Tibial nerve (tissue), 4 donors: ENCODE measurements at regions not wholly inside any gene's neighbourhood (a gene's known extent, or its start where the extent isn't known, plus 50 kb on each side); places are given as distances from the start of the nearest gene placed in this dataset.
"Not testable (repeated sequence)": the region's sequence is repeated elsewhere in the genome, so short reads cannot be mapped to it uniquely, and the experiment has no call there.

Experiments
- DNase-seq, 2 donors: peaks; one replicate each; pipeline ENCODE4 v3.0.0-alpha.2; 2019; ENCODE audit warnings: low spot score in 2 of 2
- H3K27ac ChIP-seq, 4 donors: fragments of 200-600 bp; sonication (generic) in 3 of 4; one replicate each; pipeline ENCODE4 v1.5.1; 2017 to 2019; ENCODE audit warnings: mild to moderate bottlenecking in 1 of 4
- H3K27me3 ChIP-seq, 2 donors: fragments of 200-600 bp; sonication (generic) in 1 of 2; one replicate each; pipeline versions ENCODE4 v1.5.1 to v1.6.0; 2017 to 2019
- H3K36me3 ChIP-seq, 3 donors: fragments of 200-600 bp; sonication (generic); one replicate each; pipeline ENCODE4 v1.5.1; 2018 to 2019
- H3K4me1 ChIP-seq, 4 donors: fragments of 200-600 bp; sonication (generic) in 3 of 4; one replicate each; pipeline ENCODE4 v1.5.1; 2017 to 2019
- H3K4me3 ChIP-seq, 4 donors: fragments of 200-600 bp; sonication (generic) in 3 of 4; one replicate each; pipeline ENCODE4 v1.5.1; 2017 to 2019; ENCODE audit warnings: mild to moderate bottlenecking in 1 of 4, moderate library complexity in 1 of 4
- H3K9me3 ChIP-seq, 4 donors: fragments of 200-600 bp; sonication (generic) in 3 of 4; one replicate each; pipeline ENCODE4 v1.5.1; 2017 to 2019
- EP300 ChIP-seq, 2 donors: sonication (generic); formaldehyde crosslinking; IDR thresholded peaks; one replicate each; pipeline ENCODE4 v1.6.1; 2017; ENCODE audit warnings: antibody characterized with exemption in 2 of 2, mild to moderate bottlenecking in 1 of 2
- POLR2A ChIP-seq, 2 donors: fragments of 450-650 bp; IDR thresholded peaks; one replicate each; pipeline ENCODE4 v1.6.1; 2017; ENCODE audit warnings: antibody characterized with exemption in 2 of 2, mild to moderate bottlenecking in 2 of 2, moderate library complexity in 2 of 2
- WGBS, 2 donors: methylation state at CpG; one replicate each; pipeline ENCODE4 v1.1.5; 2018; 5-methylcytosine and 5-hydroxymethylcytosine counted together
- TF ChIP-seq, protein P1 (sequence below), 5 experiments: fragments of 200-600 bp in 3 of 5; fragments of 450-650 bp in 2 of 5; sonication (generic) in 3 of 5; IDR thresholded peaks; one replicate each; pipeline ENCODE4 v1.5.1; 2016 to 2019; ENCODE audit warnings: antibody characterized with exemption in 5 of 5, mild to moderate bottlenecking in 3 of 5, moderate library complexity in 2 of 5

- Histone ChIP-seq H3K27ac (no peak overlapping the region), H3K4me3 (no peak overlapping the region), H3K27me3 (no peaks in the 10 kb centered on the region), H3K9me3 (no peaks in the 10 kb centered on the region), H3K4me1 (no peaks in the 10 kb centered on the region), H3K36me3 (no peaks in the 10 kb centered on the region)
- no peak for DNase-seq
- 90 to 91% methylated on average over 3 of the region's 3 CpGs for WGBS, 2 donors
- TF ChIP-seq POLR2A (IDR thresholded peaks at IDR 0.05) (no peak), EP300 (IDR thresholded peaks at IDR 0.05) (no peak)
- TF ChIP-seq, protein P1, sequence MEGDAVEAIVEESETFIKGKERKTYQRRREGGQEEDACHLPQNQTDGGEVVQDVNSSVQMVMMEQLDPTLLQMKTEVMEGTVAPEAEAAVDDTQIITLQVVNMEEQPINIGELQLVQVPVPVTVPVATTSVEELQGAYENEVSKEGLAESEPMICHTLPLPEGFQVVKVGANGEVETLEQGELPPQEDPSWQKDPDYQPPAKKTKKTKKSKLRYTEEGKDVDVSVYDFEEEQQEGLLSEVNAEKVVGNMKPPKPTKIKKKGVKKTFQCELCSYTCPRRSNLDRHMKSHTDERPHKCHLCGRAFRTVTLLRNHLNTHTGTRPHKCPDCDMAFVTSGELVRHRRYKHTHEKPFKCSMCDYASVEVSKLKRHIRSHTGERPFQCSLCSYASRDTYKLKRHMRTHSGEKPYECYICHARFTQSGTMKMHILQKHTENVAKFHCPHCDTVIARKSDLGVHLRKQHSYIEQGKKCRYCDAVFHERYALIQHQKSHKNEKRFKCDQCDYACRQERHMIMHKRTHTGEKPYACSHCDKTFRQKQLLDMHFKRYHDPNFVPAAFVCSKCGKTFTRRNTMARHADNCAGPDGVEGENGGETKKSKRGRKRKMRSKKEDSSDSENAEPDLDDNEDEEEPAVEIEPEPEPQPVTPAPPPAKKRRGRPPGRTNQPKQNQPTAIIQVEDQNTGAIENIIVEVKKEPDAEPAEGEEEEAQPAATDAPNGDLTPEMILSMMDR (IDR thresholded peaks at IDR 0.05): no peak
Observed at GRCh38 chr11:103811870-103812455, 224.5 kb upstream of the DDI1 start.

GRCh38 chr11:103812680-103813079, 223.8 kb upstream of the DDI1 start:
- Histone ChIP-seq H3K27ac (no peak overlapping the region), H3K27me3 (no peaks in the 10 kb centered on the region), H3K4me1 (no peaks in the 10 kb centered on the region), H3K36me3 (no peaks in the 10 kb centered on the region), H3K4me3 (no peak overlapping the region), H3K9me3 (no peaks in the 10 kb centered on the region)
- WGBS, 2 donors: 76 to 84% methylated on average over 3 of the region's 3 CpGs
- no peak for DNase-seq
- TF ChIP-seq, protein P1 (IDR thresholded peaks at IDR 0.05): no peak
- no peak for TF ChIP-seq EP300 (IDR thresholded peaks at IDR 0.05)
- TF ChIP-seq POLR2A (IDR thresholded peaks at IDR 0.05): no peak

GRCh38 chr11:103820345-103820744, 216.1 kb upstream of the DDI1 start:
- WGBS, 2 donors: 86 to 93% methylated on average over 8 of the region's 8 CpGs

GRCh38 chr11:103824116-103824515, 212.3 kb upstream of the DDI1 start:
- Histone ChIP-seq H3K4me3 (no peak overlapping the region), H3K27ac (no peak overlapping the region), H3K4me1 (no peaks in the 10 kb centered on the region), H3K9me3 (peaks cover 0 to 8% (median 0%) of the 10 kb centered on the region in 4 donors), H3K36me3 (no peaks in the 10 kb centered on the region), H3K27me3 (no peaks in the 10 kb centered on the region)
- DNase-seq: no peak
- TF ChIP-seq EP300 (IDR thresholded peaks at IDR 0.05) (no peak), POLR2A (IDR thresholded peaks at IDR 0.05) (no peak)
- TF ChIP-seq, protein P1 (IDR thresholded peaks at IDR 0.05): no peak
- WGBS, 2 donors: 60 to 61% methylated on average over 1 of the region's 1 CpG

More at GRCh38 chr11:103820345-103820744, 216.1 kb upstream of the DDI1 start:
- H3K27me3 ChIP-seq, DNase-seq, H3K27ac ChIP-seq, H3K36me3 ChIP-seq, H3K4me3 ChIP-seq, H3K9me3 ChIP-seq, H3K4me1 ChIP-seq: not testable (repeated sequence)

- no peak for DNase-seq
- Histone ChIP-seq H3K27me3 (no peaks in the 10 kb centered on the region), H3K36me3 (no peaks in the 10 kb centered on the region), H3K4me3 (no peak overlapping the region), H3K27ac (no peak overlapping the region), H3K9me3 (peaks cover 0 to 5% (median 0%) of the 10 kb centered on the region in 4 donors), H3K4me1 (no peaks in the 10 kb centered on the region)
- 92 to 93% methylated on average over 2 of the region's 2 CpGs for WGBS, 2 donors
- TF ChIP-seq, protein P1 (IDR thresholded peaks at IDR 0.05): no peak
- TF ChIP-seq POLR2A (IDR thresholded peaks at IDR 0.05): no peak
- no peak for TF ChIP-seq EP300 (IDR thresholded peaks at IDR 0.05)
Observed at GRCh38 chr11:103825469-103825868, 211.0 kb upstream of the DDI1 start.

DNA sequence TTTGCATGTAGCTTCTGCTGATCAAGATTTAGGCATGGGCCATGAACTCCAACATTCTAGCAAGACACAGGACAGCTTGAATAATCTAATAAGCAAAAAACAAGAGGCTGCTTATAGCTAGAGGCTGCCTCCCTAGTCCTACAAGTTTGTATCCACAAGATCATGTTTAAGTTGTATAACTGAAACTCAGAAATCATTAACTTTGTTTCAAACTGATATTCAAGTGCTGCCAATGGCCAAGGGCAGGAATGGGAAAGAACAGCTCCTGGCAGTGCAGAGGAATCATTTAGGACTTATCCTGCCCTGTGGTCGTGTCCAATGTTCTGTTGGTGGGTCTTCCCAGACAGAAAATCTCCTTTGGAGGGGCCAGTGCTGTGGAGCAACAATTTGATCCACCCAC, 209.6 kb upstream of the DDI1 start:
- H3K4me1 ChIP-seq: no peaks in the 10 kb centered on the region
- H3K4me3 ChIP-seq: no peak overlapping the region
- H3K36me3 ChIP-seq: no peaks in the 10 kb centered on the region
- H3K9me3 ChIP-seq: peaks cover 0 to 8% (median 0%) of the 10 kb centered on the region in 4 donors
- no peak overlapping the region for H3K27ac ChIP-seq
- TF ChIP-seq, protein P1 (IDR thresholded peaks at IDR 0.05): no peak
- TF ChIP-seq POLR2A (IDR thresholded peaks at IDR 0.05) (no peak), EP300 (IDR thresholded peaks at IDR 0.05) (no peak)
- WGBS, 2 donors: 50 to 55% methylated on average over 1 of the region's 1 CpG
- no peak for DNase-seq
- no peaks in the 10 kb centered on the region for H3K27me3 ChIP-seq
